ENCODE measurements at regions not wholly inside any gene's neighbourhood (a gene's known extent, or its start where the extent isn't known, plus 50 kb on each side); places are given as distances from the start of the nearest gene placed in this dataset.

DNA sequence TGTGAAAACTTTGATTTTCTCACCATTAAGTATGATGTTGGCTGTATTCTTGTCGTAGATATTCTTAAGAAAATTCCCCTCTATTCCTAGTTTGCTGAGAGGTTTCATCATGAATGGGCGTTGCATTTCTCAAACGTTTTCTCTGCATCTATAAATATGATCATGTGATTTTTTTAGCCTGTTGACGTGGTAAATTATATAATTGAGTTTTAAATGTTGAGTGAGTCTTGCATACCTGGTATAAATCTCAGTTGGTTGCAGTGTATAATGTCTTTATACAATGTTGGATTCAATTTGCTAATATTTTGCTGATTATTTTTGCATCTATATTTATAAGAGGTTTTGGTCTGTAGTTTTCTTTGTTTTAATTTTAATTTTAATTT lies 405.9 kb upstream of the MIS18BP1 start:
- TF ChIP-seq CTCF (IDR thresholded peaks at IDR 0.05): no peak
- TF ChIP-seq ZFX (IDR thresholded peaks at IDR 0.05; ENCODE audit: borderline replicate concordance): no peak

Measured in 22Rv1 (cell line).